A549 (cell line): ENCODE measurements at regions not wholly inside any gene's neighbourhood (a gene's known extent, or its start where the extent isn't known, plus 50 kb on each side); places are given as distances from the start of the nearest gene placed in this dataset.

Experiments
- BHLHE40 ChIP-seq: IDR thresholded peaks from 2 replicates; pipeline ENCODE4 v1.6.1; 2012; ENCODE audit warnings: low read depth, low read length, inconsistent platforms
- EP300 ChIP-seq, 2 experiments: fragments of >200 bp; sonication (Bioruptor Twin); formaldehyde crosslinking; IDR thresholded peaks; 2 replicates in 1 of 2; 3 replicates in 1 of 2; pipeline ENCODE4 v1.6.1; 2016 to 2017
- JUN ChIP-seq, 2 experiments: fragments of >200 bp; sonication (Bioruptor Twin); formaldehyde crosslinking; IDR thresholded peaks; 2 replicates in 1 of 2; 3 replicates in 1 of 2; pipeline ENCODE4 v1.6.1; 2016 to 2017
- MAFK ChIP-seq: fragments of 450-650 bp; IDR thresholded peaks from 2 replicates; pipeline ENCODE4 v1.6.1; 2014; ENCODE audit not compliant: partially characterized antibody
- POLR2A ChIP-seq: IDR thresholded peaks from 2 replicates; pipeline ENCODE4 v1.6.1; 2012; ENCODE audit warnings: mild to moderate bottlenecking, low read length
- POLR2AphosphoS2 ChIP-seq: conservative IDR thresholded peaks from 2 replicates; pipeline ENCODE4 v1.6.1; 2012; ENCODE audit warnings: low read length, improper control_type of control experiment, inconsistent platforms
- RARB ChIP-seq: fragments of 250-450 bp; sonication (Bioruptor Pico); IDR thresholded peaks from 2 replicates; pipeline ENCODE4 v1.8.0; 2021; ENCODE audit warnings: mild to moderate bottlenecking, moderate library complexity
- RFX5 ChIP-seq: fragments of 450-650 bp; IDR thresholded peaks from 2 replicates; pipeline ENCODE4 v1.7.1; 2014; ENCODE audit warnings: antibody characterized with exemption, mild to moderate bottlenecking, moderate library complexity
- ZFP36 ChIP-seq: fragments of 450-650 bp; IDR thresholded peaks from 2 replicates; pipeline ENCODE4 v1.6.1; 2014; ENCODE audit warnings: borderline replicate concordance; ENCODE audit not compliant: partially characterized antibody
- ZSCAN20 ChIP-seq: fragments of 250-450 bp; sonication (Bioruptor Pico); IDR thresholded peaks from 2 replicates; pipeline ENCODE4 v1.8.0; 2022; ENCODE audit warnings: mild to moderate bottlenecking, moderate library complexity
- TF ChIP-seq, protein P1 (sequence below): fragments of >200 bp; sonication (Bioruptor Twin); formaldehyde crosslinking; IDR thresholded peaks from 3 replicates; pipeline ENCODE4 v1.5.1; 2016
- TF ChIP-seq, protein P2 (sequence below): IDR thresholded peaks from 2 replicates; pipeline ENCODE4 v1.6.1; 2012

DNA sequence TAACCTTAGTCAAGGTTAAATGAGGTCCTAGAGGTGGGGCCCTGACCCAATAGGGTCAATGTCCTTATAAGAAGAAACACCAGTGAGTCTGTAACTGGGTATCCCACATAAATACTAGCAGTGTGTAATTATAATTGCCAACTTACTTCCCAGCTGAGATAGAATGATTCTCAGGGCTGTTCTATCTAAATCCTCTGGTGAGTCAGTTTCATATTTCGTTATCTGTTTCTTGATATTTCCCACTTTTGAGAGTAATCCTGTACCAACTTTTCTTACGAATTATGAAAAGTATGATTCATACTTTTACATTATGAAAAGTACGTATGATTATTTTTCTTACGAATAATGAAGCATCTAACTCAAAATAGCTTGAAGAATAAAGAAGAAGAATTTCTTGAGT is 546.8 kb upstream of the NETO1 start:
- no peak for TF ChIP-seq POLR2A
- TF ChIP-seq, protein P1, sequence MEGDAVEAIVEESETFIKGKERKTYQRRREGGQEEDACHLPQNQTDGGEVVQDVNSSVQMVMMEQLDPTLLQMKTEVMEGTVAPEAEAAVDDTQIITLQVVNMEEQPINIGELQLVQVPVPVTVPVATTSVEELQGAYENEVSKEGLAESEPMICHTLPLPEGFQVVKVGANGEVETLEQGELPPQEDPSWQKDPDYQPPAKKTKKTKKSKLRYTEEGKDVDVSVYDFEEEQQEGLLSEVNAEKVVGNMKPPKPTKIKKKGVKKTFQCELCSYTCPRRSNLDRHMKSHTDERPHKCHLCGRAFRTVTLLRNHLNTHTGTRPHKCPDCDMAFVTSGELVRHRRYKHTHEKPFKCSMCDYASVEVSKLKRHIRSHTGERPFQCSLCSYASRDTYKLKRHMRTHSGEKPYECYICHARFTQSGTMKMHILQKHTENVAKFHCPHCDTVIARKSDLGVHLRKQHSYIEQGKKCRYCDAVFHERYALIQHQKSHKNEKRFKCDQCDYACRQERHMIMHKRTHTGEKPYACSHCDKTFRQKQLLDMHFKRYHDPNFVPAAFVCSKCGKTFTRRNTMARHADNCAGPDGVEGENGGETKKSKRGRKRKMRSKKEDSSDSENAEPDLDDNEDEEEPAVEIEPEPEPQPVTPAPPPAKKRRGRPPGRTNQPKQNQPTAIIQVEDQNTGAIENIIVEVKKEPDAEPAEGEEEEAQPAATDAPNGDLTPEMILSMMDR = no peak
- no peak for TF ChIP-seq MAFK
- TF ChIP-seq EP300 (IDR thresholded peaks at IDR 0.05) = no peak
- no peak for TF ChIP-seq ZFP36
- TF ChIP-seq, protein P2, sequence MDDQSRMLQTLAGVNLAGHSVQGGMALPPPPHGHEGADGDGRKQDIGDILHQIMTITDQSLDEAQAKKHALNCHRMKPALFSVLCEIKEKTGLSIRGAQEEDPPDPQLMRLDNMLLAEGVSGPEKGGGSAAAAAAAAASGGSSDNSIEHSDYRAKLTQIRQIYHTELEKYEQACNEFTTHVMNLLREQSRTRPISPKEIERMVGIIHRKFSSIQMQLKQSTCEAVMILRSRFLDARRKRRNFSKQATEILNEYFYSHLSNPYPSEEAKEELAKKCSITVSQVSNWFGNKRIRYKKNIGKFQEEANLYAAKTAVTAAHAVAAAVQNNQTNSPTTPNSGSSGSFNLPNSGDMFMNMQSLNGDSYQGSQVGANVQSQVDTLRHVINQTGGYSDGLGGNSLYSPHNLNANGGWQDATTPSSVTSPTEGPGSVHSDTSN = no peak
- no peak for TF ChIP-seq POLR2AphosphoS2
- TF ChIP-seq ZSCAN20 = no peak
- no peak for TF ChIP-seq RARB (CRISPR knock-in tag)
- TF ChIP-seq JUN (IDR thresholded peaks at IDR 0.05) = no peak
- TF ChIP-seq BHLHE40 = no peak
- TF ChIP-seq RFX5 = no peak
